ENCODE measurements at regions not wholly inside any gene's neighbourhood (a gene's known extent, or its start where the extent isn't known, plus 50 kb on each side); places are given as distances from the start of the nearest gene placed in this dataset.

GRCh38 chr11:114924042-114924441 is 245.7 kb downstream of the NXPE2 start:
- TF ChIP-seq CTCF (IDR thresholded peaks at IDR 0.05): no peak
- no peak for TF ChIP-seq POLR2A (IDR thresholded peaks at IDR 0.05)
